Chondrocyte (in vitro differentiated cells): ENCODE measurements at regions not wholly inside any gene's neighbourhood (a gene's known extent, or its start where the extent isn't known, plus 50 kb on each side); places are given as distances from the start of the nearest gene placed in this dataset.

Source experiments
- DNase-seq: peaks from one replicate; pipeline ENCODE4 v3.0.0; 2021; ENCODE audit warnings: mixed read lengths, low spot score
- H3K27ac Mint-ChIP-seq: one replicate; pipeline ENCODE4 v1.8.0; 2021; ENCODE audit warnings: mild to moderate bottlenecking, moderate library complexity, mixed read lengths; ENCODE audit not compliant: unreplicated experiment
- H3K27me3 Mint-ChIP-seq: 2 replicates; pipeline ENCODE4 v1.8.0; 2021; ENCODE audit warnings: low read depth, mixed read lengths
- H3K36me3 Mint-ChIP-seq: 2 replicates; pipeline ENCODE4 v1.8.0; 2021; ENCODE audit warnings: low read depth, mixed read lengths
- H3K4me1 Mint-ChIP-seq: 2 replicates; pipeline ENCODE4 v1.8.0; 2021; ENCODE audit warnings: low read depth, mild to moderate bottlenecking, mixed read lengths
- H3K4me3 Mint-ChIP-seq: one replicate; pipeline ENCODE4 v1.8.0; 2021; ENCODE audit warnings: mild to moderate bottlenecking, moderate library complexity, mixed read lengths; ENCODE audit not compliant: unreplicated experiment
- H3K9me3 Mint-ChIP-seq: 2 replicates; pipeline ENCODE4 v1.8.0; 2021; ENCODE audit warnings: low read depth, mixed read lengths
- TF ChIP-seq, protein P1 (sequence below): fragments of 200-600 bp; sonication (generic); IDR thresholded peaks from 2 replicates; pipeline ENCODE4 v1.5.0; 2021; ENCODE audit warnings: antibody characterized with exemption, mild to moderate bottlenecking, moderate library complexity

DNA sequence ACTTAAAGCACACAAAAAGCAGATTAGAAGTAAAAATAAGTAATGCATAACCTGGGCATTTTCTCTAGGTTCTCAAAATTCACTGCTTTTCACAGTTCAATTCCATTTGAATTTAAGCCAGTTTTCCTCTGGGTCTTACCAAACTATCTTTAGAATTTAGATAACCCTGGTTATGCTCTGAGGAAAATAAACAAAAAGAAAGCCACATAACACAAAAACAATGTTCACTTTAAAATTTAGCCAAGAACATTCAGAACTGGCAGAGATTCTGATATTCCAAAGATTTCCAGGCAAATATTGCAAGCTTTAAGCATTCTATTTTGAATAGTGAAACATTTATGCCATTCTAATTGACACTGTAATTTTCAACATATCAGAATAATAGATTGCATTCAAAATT, 50.7 kb upstream of the PRKG1 start:
- Mint-ChIP-seq H3K27ac (no peak overlapping the region), H3K4me1 (peaks cover 19% of the 10 kb centered on the region), H3K36me3 (no peaks in the 10 kb centered on the region), H3K4me3 (no peak overlapping the region), H3K27me3 (no peaks in the 10 kb centered on the region), H3K9me3 (no peaks in the 10 kb centered on the region)
- DNase-seq = no peak
- TF ChIP-seq, protein P1, sequence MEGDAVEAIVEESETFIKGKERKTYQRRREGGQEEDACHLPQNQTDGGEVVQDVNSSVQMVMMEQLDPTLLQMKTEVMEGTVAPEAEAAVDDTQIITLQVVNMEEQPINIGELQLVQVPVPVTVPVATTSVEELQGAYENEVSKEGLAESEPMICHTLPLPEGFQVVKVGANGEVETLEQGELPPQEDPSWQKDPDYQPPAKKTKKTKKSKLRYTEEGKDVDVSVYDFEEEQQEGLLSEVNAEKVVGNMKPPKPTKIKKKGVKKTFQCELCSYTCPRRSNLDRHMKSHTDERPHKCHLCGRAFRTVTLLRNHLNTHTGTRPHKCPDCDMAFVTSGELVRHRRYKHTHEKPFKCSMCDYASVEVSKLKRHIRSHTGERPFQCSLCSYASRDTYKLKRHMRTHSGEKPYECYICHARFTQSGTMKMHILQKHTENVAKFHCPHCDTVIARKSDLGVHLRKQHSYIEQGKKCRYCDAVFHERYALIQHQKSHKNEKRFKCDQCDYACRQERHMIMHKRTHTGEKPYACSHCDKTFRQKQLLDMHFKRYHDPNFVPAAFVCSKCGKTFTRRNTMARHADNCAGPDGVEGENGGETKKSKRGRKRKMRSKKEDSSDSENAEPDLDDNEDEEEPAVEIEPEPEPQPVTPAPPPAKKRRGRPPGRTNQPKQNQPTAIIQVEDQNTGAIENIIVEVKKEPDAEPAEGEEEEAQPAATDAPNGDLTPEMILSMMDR = no peak
